Brain microvascular endothelial cell (primary cell): ENCODE measurements at regions not wholly inside any gene's neighbourhood (a gene's known extent, or its start where the extent isn't known, plus 50 kb on each side); places are given as distances from the start of the nearest gene placed in this dataset.

Experiments used
- DNase-seq: peaks from one replicate; pipeline ENCODE4 v3.0.0-alpha.2; 2020
- H3K27ac ChIP-seq: fragments of 250-450 bp; sonication (Bioruptor Pico); 2 replicates; pipeline ENCODE4 v1.5.1; 2020; ENCODE audit warnings: mild to moderate bottlenecking, moderate library complexity
- H3K27me3 ChIP-seq: fragments of 250-450 bp; sonication (Bioruptor Pico); replicated peaks from 2 replicates; pipeline ENCODE4 v1.5.1; 2020; ENCODE audit warnings: mild to moderate bottlenecking
- H3K36me3 ChIP-seq: fragments of 250-450 bp; sonication (Bioruptor Pico); replicated peaks from 2 replicates; pipeline ENCODE4 v1.5.1; 2020; ENCODE audit warnings: mild to moderate bottlenecking
- H3K4me3 ChIP-seq: 2 replicates; pipeline ENCODE4 v1.5.1; 2011; ENCODE audit warnings: low read depth, mild to moderate bottlenecking, control low read depth, low read length, moderate library complexity
- CTCF ChIP-seq: IDR thresholded peaks from 2 replicates; pipeline ENCODE4 v1.5.1; 2011; ENCODE audit warnings: low read depth, mild to moderate bottlenecking, moderate library complexity, low read length, control low read depth, inconsistent platforms; ENCODE audit errors: missing control alignments
- in situ Hi-C: cut with HindIII; loops from 2 replicates; pipeline ENCODE4 v1.10.0; 2017; ENCODE audit warnings: low sequenced_read_pairs, low pct_ligation_motif_present

GRCh38 chr9:108094676-108094993 is 605.1 kb upstream of the KLF4 start:
- Histone ChIP-seq H3K36me3 (no peaks in the 10 kb centered on the region), H3K27me3 (no peaks in the 10 kb centered on the region), H3K4me3 (no peak overlapping the region), H3K27ac (no peak overlapping the region)
- peak; percentile 24 for DNase-seq
- no peak for TF ChIP-seq CTCF
- in situ Hi-C loops = no loop called here

- TF ChIP-seq CTCF = no peak
- DNase-seq = peak; percentile 2
- no peak overlapping the region for H3K27ac ChIP-seq
- H3K27me3 ChIP-seq = no peaks in the 10 kb centered on the region
- H3K4me3 ChIP-seq = no peak overlapping the region
- H3K36me3 ChIP-seq = no peaks in the 10 kb centered on the region
- in situ Hi-C loops = no loop called here
These were observed 604.5 kb upstream of the KLF4 start for GRCh38 chr9:108093773-108094675.

- Histone ChIP-seq H3K27me3 (no peaks in the 10 kb centered on the region), H3K4me3 (no peak overlapping the region), H3K27ac (no peak overlapping the region), H3K36me3 (no peaks in the 10 kb centered on the region)
- DNase-seq = no peak
- no peak for TF ChIP-seq CTCF
- in situ Hi-C loops = no loop called here
These were observed 599.3 kb upstream of the KLF4 start for GRCh38 chr9:108088916-108089315.

GRCh38 chr9:108087781-108088180 is 598.2 kb upstream of the KLF4 start:
- DNase-seq = no peak
- Histone ChIP-seq H3K27ac (no peak overlapping the region), H3K4me3 (no peak overlapping the region), H3K36me3 (no peaks in the 10 kb centered on the region), H3K27me3 (no peaks in the 10 kb centered on the region)
- TF ChIP-seq CTCF = no peak
- in situ Hi-C loops = no loop called here

- Histone ChIP-seq H3K36me3 (no peaks in the 10 kb centered on the region), H3K4me3 (no peak overlapping the region), H3K27me3 (no peaks in the 10 kb centered on the region), H3K27ac (no peak overlapping the region)
- no peak for DNase-seq
- in situ Hi-C loops = no loop called here
- no peak for TF ChIP-seq CTCF
These were observed 597.1 kb upstream of the KLF4 start for GRCh38 chr9:108086624-108087023.

GRCh38 chr9:108085294-108085693 is 595.7 kb upstream of the KLF4 start:
- TF ChIP-seq CTCF = no peak

More at GRCh38 chr9:108085294-108085693, 595.7 kb upstream of the KLF4 start:
- in situ Hi-C loops = no loop called here
- Histone ChIP-seq H3K27ac (no peak overlapping the region), H3K36me3 (no peaks in the 10 kb centered on the region), H3K27me3 (no peaks in the 10 kb centered on the region), H3K4me3 (no peak overlapping the region)
- no peak for DNase-seq
